ENCODE measurements at regions not wholly inside any gene's neighbourhood (a gene's known extent, or its start where the extent isn't known, plus 50 kb on each side); places are given as distances from the start of the nearest gene placed in this dataset.

DNA sequence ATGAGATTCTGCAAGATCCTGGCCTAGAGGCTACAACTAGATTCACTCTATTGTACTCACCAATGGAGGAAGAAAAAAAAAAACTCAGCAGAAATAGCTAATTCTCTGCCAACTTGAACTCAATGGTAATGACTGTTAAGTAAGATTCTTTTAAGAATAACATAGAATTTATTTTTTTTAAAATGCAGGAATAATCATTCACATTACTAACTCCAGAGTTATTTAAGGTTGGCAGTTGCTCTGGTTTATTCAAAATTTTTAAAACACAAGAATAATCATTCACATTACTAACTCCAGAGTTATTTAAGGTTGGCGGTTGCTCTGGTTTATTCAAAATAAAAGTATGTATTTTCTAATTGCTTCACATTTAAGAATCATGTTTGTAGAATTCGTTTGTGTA, 1071.9 kb downstream of the IGSF11 start:
- DNase-seq (ENCODE audit: low read depth): no peak
- TF ChIP-seq, protein P1, sequence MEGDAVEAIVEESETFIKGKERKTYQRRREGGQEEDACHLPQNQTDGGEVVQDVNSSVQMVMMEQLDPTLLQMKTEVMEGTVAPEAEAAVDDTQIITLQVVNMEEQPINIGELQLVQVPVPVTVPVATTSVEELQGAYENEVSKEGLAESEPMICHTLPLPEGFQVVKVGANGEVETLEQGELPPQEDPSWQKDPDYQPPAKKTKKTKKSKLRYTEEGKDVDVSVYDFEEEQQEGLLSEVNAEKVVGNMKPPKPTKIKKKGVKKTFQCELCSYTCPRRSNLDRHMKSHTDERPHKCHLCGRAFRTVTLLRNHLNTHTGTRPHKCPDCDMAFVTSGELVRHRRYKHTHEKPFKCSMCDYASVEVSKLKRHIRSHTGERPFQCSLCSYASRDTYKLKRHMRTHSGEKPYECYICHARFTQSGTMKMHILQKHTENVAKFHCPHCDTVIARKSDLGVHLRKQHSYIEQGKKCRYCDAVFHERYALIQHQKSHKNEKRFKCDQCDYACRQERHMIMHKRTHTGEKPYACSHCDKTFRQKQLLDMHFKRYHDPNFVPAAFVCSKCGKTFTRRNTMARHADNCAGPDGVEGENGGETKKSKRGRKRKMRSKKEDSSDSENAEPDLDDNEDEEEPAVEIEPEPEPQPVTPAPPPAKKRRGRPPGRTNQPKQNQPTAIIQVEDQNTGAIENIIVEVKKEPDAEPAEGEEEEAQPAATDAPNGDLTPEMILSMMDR (IDR thresholded peaks at IDR 0.05; ENCODE audit: control insufficient read depth, insufficient read depth, low read depth, low read length, missing control alignments): no peak
- H3K4me3 ChIP-seq (ENCODE audit: control insufficient read depth, low read depth, low read length): no peak overlapping the region

DNA sequence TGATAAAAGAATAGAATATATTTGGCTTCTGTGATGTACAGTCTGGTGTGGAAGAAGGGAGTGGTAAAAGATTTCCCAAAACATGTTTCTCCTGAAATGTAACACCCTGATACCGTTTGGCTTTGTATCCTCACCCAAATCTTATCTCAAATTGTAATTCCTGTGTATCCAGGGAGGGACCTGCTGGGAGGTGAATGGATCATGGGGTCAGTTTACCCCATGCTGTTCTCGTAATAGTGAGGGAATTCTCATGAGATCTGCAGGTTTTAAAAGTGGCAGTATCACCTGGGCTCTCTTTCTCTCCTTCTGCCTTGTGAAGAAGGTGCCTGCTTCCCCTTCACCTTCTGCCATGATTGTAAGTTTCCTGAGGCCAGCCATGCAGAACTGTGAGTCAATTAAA, 1070.8 kb downstream of the IGSF11 start:
- no peak overlapping the region for H3K4me3 ChIP-seq (ENCODE audit: control insufficient read depth, low read depth, low read length)
- no peak for DNase-seq (ENCODE audit: low read depth)
- TF ChIP-seq, protein P1 (IDR thresholded peaks at IDR 0.05; ENCODE audit: control insufficient read depth, insufficient read depth, low read depth, low read length, missing control alignments): no peak

DNA sequence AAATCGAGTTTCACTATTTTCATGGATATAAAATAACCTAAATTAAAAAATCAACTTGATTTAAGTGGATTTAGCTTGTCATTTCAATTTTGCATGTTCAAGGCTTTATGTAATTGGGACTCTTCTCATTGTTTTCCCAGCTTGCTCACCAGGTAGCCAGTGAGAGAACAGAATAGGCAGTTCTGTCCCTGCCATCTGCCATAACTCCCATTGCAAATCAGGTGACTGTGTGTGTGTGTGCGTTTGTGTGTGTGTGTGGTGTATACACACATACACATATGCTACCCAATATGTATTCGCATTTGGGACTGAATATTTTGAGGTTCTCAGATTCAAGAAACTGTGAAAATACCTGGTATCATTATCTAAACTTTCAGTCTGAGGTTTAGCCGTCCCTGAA, 1069.8 kb downstream of the IGSF11 start:
- DNase-seq (ENCODE audit: low read depth): no peak
- H3K4me3 ChIP-seq (ENCODE audit: control insufficient read depth, low read depth, low read length): no peak overlapping the region
- TF ChIP-seq, protein P1 (IDR thresholded peaks at IDR 0.05; ENCODE audit: control insufficient read depth, insufficient read depth, low read depth, low read length, missing control alignments): no peak

DNA sequence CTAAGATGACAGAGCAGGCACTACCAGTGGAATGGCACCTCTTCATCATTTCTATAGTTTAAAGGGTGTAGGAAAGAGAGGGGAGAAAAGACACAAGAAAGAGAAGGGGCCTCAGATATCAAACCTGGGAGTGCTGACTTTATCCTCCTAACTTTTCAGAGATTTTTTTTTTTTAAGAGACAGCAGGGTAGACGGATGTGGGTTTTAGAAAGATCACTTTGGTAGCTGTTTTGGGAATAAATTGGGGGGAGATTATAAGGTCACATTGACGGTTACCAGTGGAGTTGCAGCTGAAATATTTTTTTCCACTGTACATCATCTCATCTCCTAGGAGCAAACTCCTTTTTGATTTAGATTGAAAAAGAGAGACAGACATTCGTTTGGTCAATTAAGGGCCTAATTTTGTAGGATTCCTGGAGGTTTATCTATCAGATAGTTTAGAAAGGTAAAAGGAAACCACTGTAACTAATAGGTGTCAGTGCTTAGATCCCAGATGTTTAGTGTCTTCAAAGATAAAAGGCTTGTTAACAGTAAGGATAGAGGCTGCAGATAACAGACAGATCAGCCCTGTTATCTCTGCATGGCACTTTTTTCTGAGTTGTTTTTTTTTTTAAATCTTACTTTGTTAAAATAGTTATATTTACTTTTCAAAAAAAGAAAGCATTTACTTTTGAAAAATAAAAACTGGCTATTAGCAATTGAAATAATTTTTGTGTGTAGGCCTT, 1057.0 kb downstream of the IGSF11 start:
- DNase-seq (ENCODE audit: low read depth): no peak
- TF ChIP-seq, protein P1 (IDR thresholded peaks at IDR 0.05; ENCODE audit: control insufficient read depth, insufficient read depth, low read depth, low read length, missing control alignments): no peak
- no peak overlapping the region for H3K4me3 ChIP-seq (ENCODE audit: control insufficient read depth, low read depth, low read length)

DNA sequence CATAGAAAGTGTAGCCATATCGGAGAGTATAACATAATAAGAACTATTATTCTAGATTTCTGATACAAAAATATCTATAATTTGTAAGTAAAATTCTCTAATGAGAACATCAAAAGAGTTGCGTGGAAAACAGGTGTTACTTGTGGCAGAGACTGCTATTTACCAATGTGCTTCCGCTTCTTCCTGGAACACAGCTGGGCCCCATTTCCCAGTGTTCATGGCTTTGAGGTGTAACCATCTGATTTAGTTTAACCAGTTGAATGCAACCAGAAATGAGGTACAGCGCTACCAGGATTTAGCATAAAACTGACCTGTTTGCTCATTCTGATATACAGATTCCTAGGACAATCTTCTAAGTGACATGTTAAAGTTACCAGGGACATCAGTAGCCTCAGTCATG, 1055.2 kb downstream of the IGSF11 start:
- DNase-seq (ENCODE audit: low read depth): no peak
- TF ChIP-seq, protein P1 (IDR thresholded peaks at IDR 0.05; ENCODE audit: control insufficient read depth, insufficient read depth, low read depth, low read length, missing control alignments): no peak
- H3K4me3 ChIP-seq (ENCODE audit: control insufficient read depth, low read depth, low read length): no peak overlapping the region

DNA sequence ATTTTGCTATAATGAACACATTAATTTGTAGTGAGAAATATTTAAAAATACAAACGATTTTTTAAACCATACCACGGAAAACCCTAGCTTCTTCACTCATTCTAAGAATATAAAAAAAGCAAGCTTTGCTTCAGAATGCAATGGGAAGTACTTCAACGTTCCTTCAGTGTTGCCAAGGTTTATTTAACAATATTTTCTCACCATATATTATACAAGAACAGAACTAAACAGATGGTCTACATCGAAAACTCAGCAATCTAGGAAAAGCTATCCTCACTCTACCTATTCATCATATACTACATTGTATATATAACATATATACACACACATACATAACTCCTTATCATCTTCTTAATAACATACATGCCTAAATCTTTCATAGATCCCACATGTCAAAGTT, 1047.4 kb downstream of the IGSF11 start:
- DNase-seq (ENCODE audit: low read depth): no peak
- H3K4me3 ChIP-seq (ENCODE audit: control insufficient read depth, low read depth, low read length): no peak overlapping the region
- TF ChIP-seq, protein P1 (IDR thresholded peaks at IDR 0.05; ENCODE audit: control insufficient read depth, insufficient read depth, low read depth, low read length, missing control alignments): no peak
